A673 (cell line): ENCODE measurements at regions not wholly inside any gene's neighbourhood (a gene's known extent, or its start where the extent isn't known, plus 50 kb on each side); places are given as distances from the start of the nearest gene placed in this dataset.
A peak's percentile ranks its signal among the peaks of the same experiment; 100 is the strongest.

Experiments used
- BruUV-seq: library from RNA; stranded (reverse); fragments of 400-500 nt; replicated peaks from 2 replicates; lab custom pipeline; 2021; lab: Mats Ljungman, UMichigan
- CTCF ChIA-PET: fragments of 300-600 bp; sonication (Branson Sonifier 250); formaldehyde crosslinking; loops from one replicate; lab custom pipeline; 2022; ENCODE audit warnings: antibody characterized with exemption; lab: Charles Lee
- POLR2A ChIA-PET: fragments of 300-600 bp; sonication (Branson Sonifier 250); formaldehyde crosslinking; loops from one replicate; lab custom pipeline; 2022; ENCODE audit warnings: antibody characterized with exemption; ENCODE audit not compliant: low non-redundant PET; lab: Charles Lee
- DNase-seq: peaks from one replicate; pipeline ENCODE4 v3.0.0-alpha.2; 2015; ENCODE audit warnings: low spot score
- H3K27ac ChIP-seq: fragments of 200-600 bp; sonication (generic); 2 replicates; pipeline ENCODE4 v1.5.1; 2016; ENCODE audit warnings: mixed run types, low read depth, mild to moderate bottlenecking, mixed read lengths, antibody characterized with exemption, low read length; ENCODE audit not compliant: poor library complexity, severe bottlenecking
- H3K27me3 ChIP-seq: fragments of 200-600 bp; sonication (generic); replicated peaks from 2 replicates; pipeline ENCODE4 v1.6.1; 2017; ENCODE audit warnings: mixed run types, low read depth, mild to moderate bottlenecking, mixed read lengths, antibody characterized with exemption, low read length; ENCODE audit not compliant: insufficient read depth, poor library complexity
- H3K36me3 ChIP-seq: fragments of 200-600 bp; sonication (generic); 2 replicates; pipeline ENCODE4 v1.6.1; 2016; ENCODE audit warnings: mixed run types, mild to moderate bottlenecking, mixed read lengths, antibody characterized with exemption, low read length; ENCODE audit not compliant: insufficient read depth, poor library complexity, severe bottlenecking
- H3K4me1 ChIP-seq: fragments of 200-600 bp; sonication (generic); 2 replicates; pipeline ENCODE4 v1.6.1; 2017; ENCODE audit warnings: mixed run types, mild to moderate bottlenecking, mixed read lengths, antibody characterized with exemption, low read length; ENCODE audit not compliant: insufficient read depth, poor library complexity, severe bottlenecking
- H3K4me3 ChIP-seq: fragments of 200-600 bp; sonication (generic); 2 replicates; pipeline ENCODE4 v1.5.1; 2016; ENCODE audit warnings: low read depth, mixed run types, mild to moderate bottlenecking, mixed read lengths, low read length; ENCODE audit not compliant: poor library complexity, severe bottlenecking
- H3K9me3 ChIP-seq: fragments of 200-600 bp; sonication (generic); 2 replicates; pipeline ENCODE4 v1.6.1; 2016; ENCODE audit warnings: mixed run types, low read depth, mild to moderate bottlenecking, mixed read lengths, antibody characterized with exemption, low read length; ENCODE audit not compliant: poor library complexity, severe bottlenecking
- CTCF ChIP-seq: fragments of 300-800, 200-600 bp; sonication (generic); conservative IDR thresholded peaks from 2 replicates; pipeline ENCODE4 v1.5.1; 2017; ENCODE audit warnings: low read depth, mild to moderate bottlenecking, antibody characterized with exemption, low read length, moderate library complexity, mixed read lengths
- EZH2 ChIP-seq: fragments of 200-600 bp; sonication (generic); IDR thresholded peaks from 2 replicates; pipeline ENCODE4 v1.6.1; 2017; ENCODE audit warnings: borderline replicate concordance, low read depth, mild to moderate bottlenecking, mixed read lengths, antibody characterized with exemption, low read length; ENCODE audit not compliant: poor library complexity, severe bottlenecking
- intact Hi-C: fragments of 100-400 bp; cut with micrococcal nuclease; formaldehyde crosslinking; loops from one replicate; pipeline ENCODE4 v1.10.0; 2022; ENCODE audit not compliant: unreplicated experiment

GRCh38 chr6:25218346-25218745 lies 60.8 kb upstream of the CARMIL1 start:
- Histone ChIP-seq H3K4me1 (peaks cover 18% of the 10 kb centered on the region), H3K9me3 (no peaks in the 10 kb centered on the region), H3K27ac (no peak overlapping the region), H3K36me3 (no peaks in the 10 kb centered on the region), H3K4me3 (no peak overlapping the region), H3K27me3 (no peaks in the 10 kb centered on the region)
- no peak for DNase-seq
- BruUV-seq: no TSS peak
- intact Hi-C loops: no loop called here
- CTCF ChIA-PET: no interaction called here
- no peak for TF ChIP-seq CTCF
- no peak for TF ChIP-seq EZH2
- POLR2A ChIA-PET: interaction anchor here (0.6 kb wide), 1 partner anchor 750 kb away, joined by 4 read pairs; no protein-coding TSS in a partner anchor

DNA sequence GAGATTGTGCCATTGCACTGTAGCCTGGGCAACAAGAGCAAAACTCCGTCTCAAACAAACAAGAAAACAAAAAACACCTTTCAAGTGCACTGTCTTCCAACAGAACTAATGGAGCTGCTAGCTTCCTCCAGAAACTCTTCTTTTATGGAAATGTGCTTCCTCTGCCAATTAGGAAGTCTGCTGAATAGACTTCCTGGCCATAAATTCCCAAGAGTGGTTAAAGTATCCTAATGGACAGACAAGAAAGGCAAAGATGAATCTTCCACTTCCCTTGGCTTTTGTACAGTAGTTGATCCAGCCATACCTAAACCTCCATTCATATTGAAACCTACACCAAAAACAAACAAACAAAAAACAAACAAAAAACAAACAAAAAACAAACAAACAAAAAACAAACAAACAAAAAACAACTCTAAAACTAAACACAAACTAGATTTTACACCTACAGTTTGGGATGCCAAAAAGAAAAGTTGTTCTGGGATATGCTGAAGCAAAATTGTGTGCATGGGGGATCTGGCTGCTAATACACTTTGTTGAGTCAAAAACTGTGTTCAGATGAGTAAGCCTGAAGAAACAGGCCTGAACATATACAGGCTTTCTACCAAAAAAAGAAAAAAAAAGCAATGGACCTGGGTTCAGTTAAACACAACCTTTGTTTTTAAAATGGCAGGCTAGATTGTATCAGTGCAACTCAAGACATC lies 59.8 kb upstream of the CARMIL1 start:
- no peak for TF ChIP-seq EZH2
- no peak for TF ChIP-seq CTCF
- Histone ChIP-seq H3K4me1 (peaks cover 18% of the 10 kb centered on the region), H3K27ac (no peak overlapping the region), H3K9me3 (no peaks in the 10 kb centered on the region), H3K36me3 (no peaks in the 10 kb centered on the region), H3K27me3 (no peaks in the 10 kb centered on the region), H3K4me3 (no peak overlapping the region)
- no TSS peak for BruUV-seq
- intact Hi-C loops: no loop called here
- DNase-seq: peak; percentile 35
- ChIA-PET POLR2A (no interaction called here), CTCF (no interaction called here)

DNA sequence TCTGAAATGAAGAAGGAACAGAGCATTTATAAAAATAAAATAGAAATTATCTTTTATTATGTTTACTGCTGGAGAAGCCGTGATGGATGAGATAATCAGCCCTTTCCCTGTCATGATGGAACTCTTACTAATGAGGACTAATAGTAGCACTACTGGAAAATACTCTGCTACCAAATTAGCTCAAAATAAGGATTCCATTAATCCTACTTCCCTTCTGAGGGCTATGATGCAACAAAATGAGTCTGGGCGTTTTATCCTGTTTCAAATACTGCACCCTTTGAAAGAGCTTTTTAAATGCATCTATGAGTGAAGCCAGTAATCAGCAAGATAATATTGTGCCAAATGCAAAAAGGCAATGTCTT lies 59.3 kb upstream of the CARMIL1 start:
- Histone ChIP-seq H3K36me3 (no peaks in the 10 kb centered on the region), H3K9me3 (no peaks in the 10 kb centered on the region), H3K27me3 (no peaks in the 10 kb centered on the region), H3K27ac (no peak overlapping the region), H3K4me3 (no peak overlapping the region), H3K4me1 (peaks cover 18% of the 10 kb centered on the region)
- CTCF ChIA-PET: no interaction called here
- DNase-seq: no peak
- POLR2A ChIA-PET: no interaction called here
- TF ChIP-seq CTCF: no peak
- TF ChIP-seq EZH2: no peak
- no TSS peak for BruUV-seq
- intact Hi-C loops: loop anchor here (5.0 kb wide), 3 partner anchors 337 to 672 kb away; no protein-coding TSS in a partner anchor
